A673 (cell line): ENCODE measurements at regions not wholly inside any gene's neighbourhood (a gene's known extent, or its start where the extent isn't known, plus 50 kb on each side); places are given as distances from the start of the nearest gene placed in this dataset.

Source experiments
- BruUV-seq: library from RNA; stranded (reverse); fragments of 400-500 nt; replicated peaks from 2 replicates; lab custom pipeline; 2021; lab: Mats Ljungman, UMichigan
- CTCF ChIA-PET: fragments of 300-600 bp; sonication (Branson Sonifier 250); formaldehyde crosslinking; loops from one replicate; lab custom pipeline; 2022; ENCODE audit warnings: antibody characterized with exemption; lab: Charles Lee
- POLR2A ChIA-PET: fragments of 300-600 bp; sonication (Branson Sonifier 250); formaldehyde crosslinking; loops from one replicate; lab custom pipeline; 2022; ENCODE audit warnings: antibody characterized with exemption; ENCODE audit not compliant: low non-redundant PET; lab: Charles Lee
- DNase-seq: peaks from one replicate; pipeline ENCODE4 v3.0.0-alpha.2; 2015; ENCODE audit warnings: low spot score
- H3K27ac ChIP-seq: fragments of 200-600 bp; sonication (generic); 2 replicates; pipeline ENCODE4 v1.5.1; 2016; ENCODE audit warnings: mixed run types, low read depth, mild to moderate bottlenecking, mixed read lengths, antibody characterized with exemption, low read length; ENCODE audit not compliant: poor library complexity, severe bottlenecking
- H3K27me3 ChIP-seq: fragments of 200-600 bp; sonication (generic); replicated peaks from 2 replicates; pipeline ENCODE4 v1.6.1; 2017; ENCODE audit warnings: mixed run types, low read depth, mild to moderate bottlenecking, mixed read lengths, antibody characterized with exemption, low read length; ENCODE audit not compliant: insufficient read depth, poor library complexity
- H3K36me3 ChIP-seq: fragments of 200-600 bp; sonication (generic); 2 replicates; pipeline ENCODE4 v1.6.1; 2016; ENCODE audit warnings: mixed run types, mild to moderate bottlenecking, mixed read lengths, antibody characterized with exemption, low read length; ENCODE audit not compliant: insufficient read depth, poor library complexity, severe bottlenecking
- H3K4me1 ChIP-seq: fragments of 200-600 bp; sonication (generic); 2 replicates; pipeline ENCODE4 v1.6.1; 2017; ENCODE audit warnings: mixed run types, mild to moderate bottlenecking, mixed read lengths, antibody characterized with exemption, low read length; ENCODE audit not compliant: insufficient read depth, poor library complexity, severe bottlenecking
- H3K4me3 ChIP-seq: fragments of 200-600 bp; sonication (generic); 2 replicates; pipeline ENCODE4 v1.5.1; 2016; ENCODE audit warnings: low read depth, mixed run types, mild to moderate bottlenecking, mixed read lengths, low read length; ENCODE audit not compliant: poor library complexity, severe bottlenecking
- H3K9me3 ChIP-seq: fragments of 200-600 bp; sonication (generic); 2 replicates; pipeline ENCODE4 v1.6.1; 2016; ENCODE audit warnings: mixed run types, low read depth, mild to moderate bottlenecking, mixed read lengths, antibody characterized with exemption, low read length; ENCODE audit not compliant: poor library complexity, severe bottlenecking
- EZH2 ChIP-seq: fragments of 200-600 bp; sonication (generic); IDR thresholded peaks from 2 replicates; pipeline ENCODE4 v1.6.1; 2017; ENCODE audit warnings: borderline replicate concordance, low read depth, mild to moderate bottlenecking, mixed read lengths, antibody characterized with exemption, low read length; ENCODE audit not compliant: poor library complexity, severe bottlenecking
- intact Hi-C: fragments of 100-400 bp; cut with micrococcal nuclease; formaldehyde crosslinking; loops from one replicate; pipeline ENCODE4 v1.10.0; 2022; ENCODE audit not compliant: unreplicated experiment
- TF ChIP-seq, protein P1 (sequence below): fragments of 300-800, 200-600 bp; sonication (generic); conservative IDR thresholded peaks from 2 replicates; pipeline ENCODE4 v1.5.1; 2017; ENCODE audit warnings: low read depth, mild to moderate bottlenecking, antibody characterized with exemption, low read length, moderate library complexity, mixed read lengths

GRCh38 chr7:41219276-41219675 lies 483.6 kb downstream of the INHBA start:
- BruUV-seq: no TSS peak
- Histone ChIP-seq H3K4me3 (no peak overlapping the region), H3K9me3 (no peaks in the 10 kb centered on the region), H3K27me3 (no peaks in the 10 kb centered on the region), H3K36me3 (no peaks in the 10 kb centered on the region), H3K27ac (peak overlapping the region; percentile 76), H3K4me1 (peaks cover 30% of the 10 kb centered on the region)
- ChIA-PET POLR2A (no interaction called here), CTCF (no interaction called here)
- peak; percentile 88 for DNase-seq
- TF ChIP-seq, protein P1, sequence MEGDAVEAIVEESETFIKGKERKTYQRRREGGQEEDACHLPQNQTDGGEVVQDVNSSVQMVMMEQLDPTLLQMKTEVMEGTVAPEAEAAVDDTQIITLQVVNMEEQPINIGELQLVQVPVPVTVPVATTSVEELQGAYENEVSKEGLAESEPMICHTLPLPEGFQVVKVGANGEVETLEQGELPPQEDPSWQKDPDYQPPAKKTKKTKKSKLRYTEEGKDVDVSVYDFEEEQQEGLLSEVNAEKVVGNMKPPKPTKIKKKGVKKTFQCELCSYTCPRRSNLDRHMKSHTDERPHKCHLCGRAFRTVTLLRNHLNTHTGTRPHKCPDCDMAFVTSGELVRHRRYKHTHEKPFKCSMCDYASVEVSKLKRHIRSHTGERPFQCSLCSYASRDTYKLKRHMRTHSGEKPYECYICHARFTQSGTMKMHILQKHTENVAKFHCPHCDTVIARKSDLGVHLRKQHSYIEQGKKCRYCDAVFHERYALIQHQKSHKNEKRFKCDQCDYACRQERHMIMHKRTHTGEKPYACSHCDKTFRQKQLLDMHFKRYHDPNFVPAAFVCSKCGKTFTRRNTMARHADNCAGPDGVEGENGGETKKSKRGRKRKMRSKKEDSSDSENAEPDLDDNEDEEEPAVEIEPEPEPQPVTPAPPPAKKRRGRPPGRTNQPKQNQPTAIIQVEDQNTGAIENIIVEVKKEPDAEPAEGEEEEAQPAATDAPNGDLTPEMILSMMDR: no peak
- no peak for TF ChIP-seq EZH2
- intact Hi-C loops: no loop called here

DNA sequence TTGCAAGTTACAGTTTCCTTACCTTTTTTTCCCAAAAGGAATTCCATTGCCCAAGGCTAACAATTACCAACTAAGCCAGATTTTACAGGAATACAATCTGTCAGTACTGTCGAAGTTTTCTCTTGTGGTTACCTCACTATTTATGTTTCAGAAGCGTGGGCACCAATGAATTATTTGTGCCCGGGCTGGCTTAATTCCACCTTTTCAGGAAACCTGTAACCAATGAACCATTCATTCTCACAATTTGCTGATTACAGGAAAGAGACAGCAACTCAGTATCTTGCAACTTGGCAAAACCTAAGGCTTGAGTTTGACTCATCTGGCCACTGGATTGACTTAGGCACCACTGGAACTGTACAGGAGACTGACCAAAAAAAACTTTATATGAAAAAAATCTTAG lies 485.6 kb downstream of the INHBA start:
- no peaks in the 10 kb centered on the region for H3K36me3 ChIP-seq
- no peak for DNase-seq
- TF ChIP-seq, protein P1: no peak
- no peak for TF ChIP-seq EZH2
- BruUV-seq: no TSS peak
- no peaks in the 10 kb centered on the region for H3K27me3 ChIP-seq
- POLR2A ChIA-PET: no interaction called here
- H3K9me3 ChIP-seq: no peaks in the 10 kb centered on the region
- intact Hi-C loops: no loop called here
- H3K4me3 ChIP-seq: no peak overlapping the region
- CTCF ChIA-PET: no interaction called here
- no peak overlapping the region for H3K27ac ChIP-seq
- peaks cover 30% of the 10 kb centered on the region for H3K4me1 ChIP-seq

GRCh38 chr7:41207141-41207540 lies 495.7 kb downstream of the INHBA start:
- intact Hi-C loops: no loop called here

More at GRCh38 chr7:41207141-41207540, 495.7 kb downstream of the INHBA start:
- DNase-seq: no peak
- BruUV-seq: no TSS peak
- Histone ChIP-seq H3K4me3 (no peak overlapping the region), H3K27ac (no peak overlapping the region), H3K27me3 (peaks cover 9% of the 10 kb centered on the region), H3K4me1 (no peaks in the 10 kb centered on the region), H3K9me3 (no peaks in the 10 kb centered on the region), H3K36me3 (no peaks in the 10 kb centered on the region)
- POLR2A ChIA-PET: no interaction called here
- CTCF ChIA-PET: no interaction called here
- TF ChIP-seq, protein P1: no peak
- no peak for TF ChIP-seq EZH2
